ENCODE measurements at regions not wholly inside any gene's neighbourhood (a gene's known extent, or its start where the extent isn't known, plus 50 kb on each side); places are given as distances from the start of the nearest gene placed in this dataset.

DNA sequence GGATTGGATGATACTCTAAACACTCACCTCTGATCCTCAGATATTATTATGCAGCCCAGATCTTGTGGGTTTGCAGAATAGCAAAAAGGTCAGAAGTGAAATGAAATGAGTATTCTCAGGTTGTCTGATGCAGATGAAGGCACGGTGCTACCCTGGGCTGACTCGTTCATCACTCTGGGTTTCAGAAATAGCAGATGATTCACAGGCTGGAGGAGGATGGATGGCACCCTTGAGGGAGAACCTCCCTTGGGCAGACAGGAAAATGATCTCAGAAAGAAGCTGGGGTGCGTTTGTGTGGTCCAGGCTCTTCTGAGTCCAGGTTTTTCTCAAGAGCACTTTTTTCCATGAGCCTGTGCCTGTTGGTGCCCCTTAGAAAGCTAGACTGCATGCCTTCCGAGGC, 515.8 kb upstream of the MKI67 start:
- intact Hi-C loops (cut with DNase I): no loop called here
- no peak for DNase-seq (ENCODE audit: low spot score)

DNA sequence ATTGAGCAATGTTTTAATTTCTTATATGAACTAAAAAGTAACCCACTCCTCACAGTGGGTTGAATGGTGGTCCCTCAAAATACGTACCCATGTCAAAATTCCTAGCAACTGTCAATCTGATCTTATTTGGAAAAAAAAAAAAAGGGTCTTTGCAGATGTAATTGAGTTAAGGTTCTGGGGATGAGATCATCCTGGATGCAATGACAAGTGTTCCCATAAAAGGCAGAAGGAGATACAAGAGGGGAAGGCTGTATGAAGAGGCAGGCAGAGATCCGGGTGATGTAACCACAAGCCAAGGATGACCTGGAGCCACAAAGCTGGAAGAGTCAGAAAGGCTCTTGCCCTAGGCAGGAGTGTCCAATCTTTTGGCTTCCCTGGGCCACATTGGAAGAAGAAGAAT, 516.3 kb upstream of the MKI67 start:
- intact Hi-C loops (cut with DNase I): no loop called here

DNA sequence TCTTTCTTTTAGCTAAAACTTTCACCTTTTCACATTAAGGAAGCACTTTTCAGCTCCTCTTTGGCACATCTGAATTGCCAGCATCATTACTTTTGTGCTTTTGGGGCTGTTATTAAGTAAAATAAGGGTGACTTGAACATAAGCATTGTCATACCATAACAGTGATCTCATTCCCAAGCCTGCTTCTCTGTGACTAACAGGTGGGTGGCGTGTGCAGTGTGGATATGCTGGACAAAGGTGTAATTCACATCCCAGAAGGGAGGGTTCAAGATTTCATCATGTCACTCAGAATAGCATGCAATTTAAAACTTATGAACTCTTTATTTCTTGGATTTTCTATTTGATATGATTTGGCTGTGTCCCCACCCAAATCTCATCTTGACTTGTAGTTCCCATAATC, 517.4 kb upstream of the MKI67 start:
- intact Hi-C loops (cut with DNase I): no loop called here

More for the DNA sequence above, 516.3 kb upstream of the MKI67 start:
- DNase-seq (ENCODE audit: low spot score): no peak

DNA sequence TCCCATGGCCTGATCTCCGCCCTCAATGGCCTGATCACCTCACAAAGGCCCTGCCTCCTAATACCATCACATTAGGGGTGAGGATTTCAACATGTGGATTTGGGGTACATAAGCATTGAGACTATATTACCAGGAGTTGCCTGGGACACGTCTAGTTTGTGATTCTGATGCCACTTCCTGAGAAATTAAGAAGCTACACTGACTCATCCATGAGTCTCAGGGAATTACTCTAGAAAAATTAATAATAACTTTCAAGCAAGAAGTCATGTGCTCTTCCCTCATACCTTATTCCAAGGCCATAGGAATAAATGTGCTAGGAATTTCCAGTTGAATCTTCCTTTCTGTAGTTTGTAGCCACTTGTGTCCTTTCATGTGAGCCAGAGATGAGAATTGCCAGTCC, 519.3 kb upstream of the MKI67 start:
- intact Hi-C loops (cut with DNase I): no loop called here
- no peak for DNase-seq (ENCODE audit: low spot score)

More for the DNA sequence above, 517.4 kb upstream of the MKI67 start:
- DNase-seq (ENCODE audit: low spot score): no peak

DNA sequence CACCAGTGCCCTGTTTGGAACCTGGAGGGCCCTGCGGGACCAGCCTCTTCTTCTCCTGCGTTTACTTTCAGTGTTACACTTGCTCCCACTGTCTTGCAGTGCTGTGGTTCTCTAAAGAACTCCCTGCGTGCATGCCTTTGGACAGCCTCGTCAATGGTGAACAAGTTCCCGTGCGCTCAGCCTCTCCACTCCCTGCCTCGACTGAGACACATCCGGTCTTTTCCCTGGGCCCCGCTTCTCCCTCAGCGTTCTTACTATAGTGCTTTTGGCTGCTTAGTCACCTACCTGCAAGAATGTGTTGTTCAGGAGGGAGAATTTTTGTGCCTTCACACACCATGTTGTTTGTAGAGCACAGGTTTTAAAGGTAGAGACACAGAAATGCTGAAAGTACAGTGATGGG, 520.7 kb upstream of the MKI67 start:
- peak; percentile 65 for DNase-seq (ENCODE audit: low spot score)

DNA sequence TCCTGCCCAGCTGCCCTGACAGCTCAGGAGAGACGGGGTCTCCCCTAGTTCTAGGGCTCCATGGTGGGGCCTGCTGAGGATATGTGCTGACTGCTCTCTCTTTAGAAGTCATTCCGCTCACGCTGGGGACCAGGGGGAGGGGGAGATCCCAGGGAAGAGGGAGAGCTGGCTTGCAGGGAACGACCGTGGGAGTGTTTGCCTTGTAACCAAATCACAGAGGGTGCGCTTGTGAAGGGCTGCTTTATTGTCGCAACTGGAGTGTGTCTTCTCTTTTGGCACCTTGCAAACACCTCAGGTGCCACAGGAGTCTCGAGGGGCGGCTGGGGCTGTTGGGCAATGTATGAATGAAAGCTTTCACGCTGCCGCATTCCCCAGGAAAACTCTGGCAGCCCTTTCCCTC, 531.3 kb upstream of the MKI67 start:
- DNase-seq (ENCODE audit: low spot score): no peak
- intact Hi-C loops (cut with DNase I): no loop called here

More for the DNA sequence above, 520.7 kb upstream of the MKI67 start:
- intact Hi-C loops (cut with DNase I): no loop called here

DNA sequence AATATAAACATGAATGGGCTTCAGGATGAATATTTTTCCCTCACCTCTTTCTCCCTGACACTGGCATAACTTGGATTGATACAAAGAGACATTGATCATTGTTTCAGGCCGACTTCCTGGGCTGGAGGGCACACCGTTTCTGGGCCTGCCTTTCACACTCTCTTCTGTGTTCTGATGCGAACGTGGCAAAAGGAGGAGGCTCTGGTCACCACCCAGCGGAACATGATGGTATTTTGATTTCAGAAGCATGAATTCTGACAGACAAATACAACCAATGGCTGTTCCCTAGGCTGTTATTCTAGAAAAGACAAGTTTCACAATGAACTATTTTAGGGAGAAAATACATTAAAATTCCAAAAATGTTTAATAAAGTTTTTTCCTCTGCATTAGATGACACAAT, 534.5 kb upstream of the MKI67 start:
- no peak for DNase-seq (ENCODE audit: low spot score)
- intact Hi-C loops (cut with DNase I): no loop called here

DNA sequence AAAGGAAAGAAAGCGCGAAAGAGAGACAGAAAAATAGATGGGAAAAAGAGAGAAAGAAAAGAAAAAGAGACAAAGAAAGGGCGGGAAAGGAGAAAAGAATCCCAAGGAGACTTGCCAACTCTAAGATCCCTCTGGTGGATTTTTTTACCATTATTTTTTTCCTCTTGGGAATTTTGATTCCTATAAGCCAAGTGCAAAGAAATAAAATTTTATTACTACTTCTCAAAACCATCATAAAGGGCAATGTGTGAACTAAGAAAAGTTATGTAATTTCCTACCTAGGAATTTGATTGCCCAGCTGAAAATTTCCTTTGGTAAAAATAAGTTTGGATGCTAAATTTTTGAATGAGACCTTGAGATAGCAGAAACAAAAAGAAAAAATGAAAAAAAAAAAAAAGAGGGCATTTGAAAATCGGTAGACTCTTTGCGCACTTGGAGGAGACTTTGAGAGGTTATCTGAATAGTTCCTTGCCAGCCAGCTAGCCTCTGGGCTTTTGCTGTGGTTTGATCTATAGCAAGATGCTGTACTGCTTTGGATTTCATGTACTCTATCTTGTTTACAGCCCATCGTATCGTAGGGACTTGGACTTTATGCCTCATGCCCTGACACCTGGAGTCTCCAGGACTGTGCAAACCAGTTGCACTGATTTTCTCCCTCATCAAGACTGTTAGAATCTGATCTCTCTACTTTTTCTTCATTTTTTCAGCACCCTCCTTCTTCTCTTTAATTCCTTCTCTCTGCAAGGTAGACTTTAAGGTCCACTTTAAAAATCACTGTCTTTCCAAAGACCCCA, 535.4 kb upstream of the MKI67 start:
- DNase-seq (ENCODE audit: low spot score): no peak
- intact Hi-C loops (cut with DNase I): no loop called here

DNA sequence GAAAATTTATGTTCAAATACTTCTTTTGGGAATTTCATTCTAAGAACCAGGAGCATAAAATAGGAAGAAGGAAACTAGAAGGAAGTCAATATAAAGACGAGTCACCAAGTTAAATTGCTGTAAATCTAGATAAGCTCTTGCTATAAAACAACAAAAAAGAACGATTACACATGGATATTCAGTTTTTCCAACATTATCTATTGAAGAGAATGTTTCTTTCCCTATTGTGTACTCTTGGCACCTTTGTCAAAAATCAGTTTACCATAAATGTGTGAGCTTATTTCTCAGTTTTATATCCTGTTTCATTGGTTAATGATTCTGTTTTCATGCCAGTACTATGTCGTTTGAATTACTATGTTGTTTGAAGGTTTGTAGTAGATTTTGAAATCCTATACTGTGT, 536.3 kb upstream of the MKI67 start:
- DNase-seq (ENCODE audit: low spot score): no peak
- intact Hi-C loops (cut with DNase I): no loop called here

DNA sequence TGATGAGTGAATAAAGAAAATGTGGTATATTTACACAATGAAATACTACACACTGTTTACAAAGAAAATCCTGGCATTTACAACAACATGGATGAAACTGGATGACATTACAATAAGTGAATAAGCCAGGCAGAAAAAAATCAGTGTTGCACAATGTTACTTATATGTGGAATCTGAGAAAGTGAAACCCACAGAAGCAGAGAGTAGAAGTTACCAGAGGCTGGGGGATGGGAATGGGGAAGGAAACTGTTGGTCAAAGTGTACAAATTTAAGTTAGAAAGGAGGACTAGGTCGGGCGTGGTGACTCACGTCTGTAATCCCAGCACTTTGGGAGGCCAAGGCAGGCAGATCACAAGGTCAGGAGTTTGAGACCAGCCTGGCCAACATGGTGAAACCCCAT, 538.5 kb upstream of the MKI67 start:
- DNase-seq (ENCODE audit: low spot score): no peak
- intact Hi-C loops (cut with DNase I): no loop called here

DNA sequence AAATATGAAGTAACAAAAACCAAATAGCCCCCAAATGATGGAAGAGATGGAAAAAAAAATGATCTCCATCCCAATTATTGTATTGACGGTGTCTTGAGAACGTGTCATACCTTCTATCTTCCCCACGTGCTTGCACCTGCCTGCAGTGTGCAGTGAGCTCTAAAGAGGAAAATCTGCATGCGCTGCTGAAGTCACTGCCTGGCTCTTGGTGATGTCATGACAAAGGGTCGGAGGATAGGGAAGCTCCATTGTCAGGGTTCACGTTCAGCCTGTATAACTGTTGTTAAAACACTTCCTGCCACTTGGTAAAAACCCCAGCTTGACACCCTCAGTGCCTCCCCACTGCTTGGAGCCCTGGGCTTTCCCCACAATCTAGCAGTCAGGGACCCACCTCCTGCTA, 549.2 kb upstream of the MKI67 start:
- DNase-seq (ENCODE audit: low spot score): peak; percentile 63
- intact Hi-C loops (cut with DNase I): no loop called here

DNA sequence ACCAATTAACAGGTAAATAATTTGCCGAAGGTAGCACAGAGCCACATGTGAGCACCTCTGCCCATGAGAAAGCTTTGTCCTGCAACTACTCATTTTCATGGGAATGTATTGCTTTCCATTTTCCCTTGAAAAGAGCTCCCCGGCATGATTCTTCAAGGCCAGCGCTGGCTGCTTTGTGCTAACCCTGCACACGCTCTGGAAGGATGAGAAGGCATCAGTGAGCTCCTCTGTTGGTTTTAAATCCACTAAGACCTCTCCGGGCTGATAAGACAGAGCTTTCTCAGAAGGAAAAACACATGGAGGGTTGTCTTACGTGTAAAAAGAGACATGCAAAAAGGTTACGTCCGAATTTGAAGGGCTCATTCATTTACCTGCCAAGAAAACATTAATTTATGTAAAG, 553.9 kb upstream of the MKI67 start:
- no peak for DNase-seq (ENCODE audit: low spot score)
- intact Hi-C loops (cut with DNase I): no loop called here

DNA sequence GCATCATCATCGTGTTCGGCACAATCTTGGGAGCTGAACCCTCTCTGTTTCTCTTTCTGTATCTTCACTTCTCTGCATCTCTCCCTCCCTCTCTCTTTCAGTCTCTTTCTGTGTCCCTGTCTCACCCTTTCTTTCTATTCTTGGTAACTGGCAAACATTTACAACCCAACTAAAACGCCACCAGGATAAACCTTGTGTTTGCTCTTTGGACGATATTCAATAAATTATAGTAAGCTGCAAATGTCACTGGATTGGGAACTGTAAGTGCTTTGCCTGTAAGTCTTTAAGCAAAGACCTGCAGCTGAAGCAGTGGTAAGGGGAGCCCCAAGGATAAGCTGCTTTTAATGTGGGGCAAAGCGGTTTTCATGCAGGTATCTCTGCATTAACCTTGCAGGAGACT, 558.0 kb upstream of the MKI67 start:
- intact Hi-C loops (cut with DNase I): no loop called here

DNA sequence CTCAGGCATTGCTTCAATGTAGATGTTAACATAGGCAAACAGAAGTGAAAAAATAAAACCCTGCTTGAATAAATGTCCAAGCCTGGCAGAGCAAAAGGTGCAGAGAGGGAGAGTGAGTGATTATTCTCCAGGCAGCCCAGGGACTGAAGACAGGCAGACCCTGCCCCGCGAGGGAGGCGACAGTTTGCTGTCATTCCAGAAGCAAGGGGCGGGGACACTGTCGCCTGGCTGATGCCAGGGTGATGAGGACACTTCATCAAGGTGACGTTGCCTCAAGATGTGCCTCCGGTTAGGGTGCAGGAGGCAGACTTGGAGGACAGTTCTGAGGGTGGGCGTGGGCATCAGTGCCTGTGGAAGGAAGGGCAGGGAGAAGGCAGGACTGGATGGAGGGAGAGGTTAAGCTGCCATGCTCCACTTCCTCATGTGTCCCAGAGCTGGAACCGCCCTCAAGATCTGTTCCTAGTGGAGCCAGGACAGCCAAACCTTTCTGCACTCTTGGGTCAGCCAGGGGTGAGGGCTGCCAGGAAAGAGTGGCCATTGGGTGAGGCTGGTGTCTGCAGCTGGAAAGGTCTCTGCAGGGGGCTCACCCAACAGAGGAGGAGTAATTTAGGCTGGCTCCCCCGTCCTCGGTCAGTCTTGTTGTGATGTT, 560.5 kb upstream of the MKI67 start:
- intact Hi-C loops (cut with DNase I): no loop called here
- DNase-seq (ENCODE audit: low spot score): no peak

More for the DNA sequence above, 558.0 kb upstream of the MKI67 start:
- no peak for DNase-seq (ENCODE audit: low spot score)

DNA sequence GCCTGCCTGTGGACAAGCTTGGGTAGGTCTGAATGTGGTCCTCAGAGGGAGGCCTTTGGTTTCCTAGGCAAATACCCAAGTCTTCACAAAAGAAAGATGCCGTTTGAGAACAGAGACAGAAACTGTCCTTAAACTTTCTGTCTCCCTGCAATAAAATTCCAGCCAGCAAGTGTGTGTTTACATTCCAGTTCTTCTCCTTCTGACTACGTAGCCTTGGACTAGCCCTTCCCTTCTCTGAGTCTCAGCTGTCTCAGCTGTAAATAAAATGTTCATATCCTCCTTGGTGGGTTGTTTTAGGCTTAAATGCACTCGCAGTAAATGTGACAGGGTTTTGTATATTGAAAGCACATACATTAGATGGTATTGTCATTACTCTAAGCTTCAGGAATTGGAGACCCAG, 561.2 kb upstream of the MKI67 start:
- DNase-seq (ENCODE audit: low spot score): no peak
- intact Hi-C loops (cut with DNase I): no loop called here

DNA sequence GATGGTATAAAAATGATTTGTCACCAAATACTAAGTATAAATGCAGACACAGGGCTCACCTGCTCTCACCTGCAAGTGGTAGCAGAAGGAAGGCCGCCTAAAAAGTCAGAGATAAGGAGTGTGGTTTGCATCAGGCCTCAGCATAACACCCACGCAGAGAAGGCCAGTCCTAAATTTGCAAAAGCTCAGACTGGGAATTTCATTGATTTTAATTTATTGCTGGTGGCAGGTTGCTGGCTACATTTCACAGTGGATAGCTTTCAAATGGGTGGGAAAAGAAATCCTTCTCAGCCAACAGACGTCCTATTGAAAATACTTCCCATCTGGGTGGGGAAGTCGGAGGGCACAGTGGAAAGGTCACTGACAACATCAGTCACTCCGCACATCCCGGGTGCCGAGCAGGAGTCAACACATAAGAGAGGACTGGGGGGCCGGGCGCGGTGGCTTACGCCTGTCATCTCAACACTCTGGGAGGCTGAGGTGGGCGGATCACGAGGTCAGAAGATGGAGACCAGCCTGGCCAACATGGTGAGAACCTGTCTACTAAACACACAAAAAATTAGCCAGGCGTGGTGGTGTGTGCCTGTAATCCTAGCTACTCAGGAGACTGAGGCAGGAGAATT, 561.8 kb upstream of the MKI67 start:
- intact Hi-C loops (cut with DNase I): no loop called here
- peak; percentile 62 for DNase-seq (ENCODE audit: low spot score)

DNA sequence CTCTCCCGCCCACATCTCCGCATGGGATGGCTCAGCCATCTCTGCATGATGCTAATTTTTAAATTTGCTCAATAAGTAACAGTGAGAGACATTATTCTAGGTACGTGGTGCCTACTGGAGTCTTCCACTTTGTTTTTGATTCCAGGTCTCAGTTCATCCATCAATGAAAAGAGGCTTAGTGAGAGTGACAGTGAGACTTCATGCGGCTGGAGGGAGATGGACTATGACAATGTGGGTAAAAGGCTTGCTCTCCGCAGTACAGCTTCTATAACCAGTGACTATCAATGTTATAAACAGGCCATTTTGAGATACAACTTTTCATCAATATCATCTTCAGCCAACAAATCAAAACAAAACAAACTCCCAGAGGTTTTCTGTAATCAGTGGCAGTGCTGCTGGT, 563.4 kb upstream of the MKI67 start:
- no peak for DNase-seq (ENCODE audit: low spot score)
- intact Hi-C loops (cut with DNase I): no loop called here

DNA sequence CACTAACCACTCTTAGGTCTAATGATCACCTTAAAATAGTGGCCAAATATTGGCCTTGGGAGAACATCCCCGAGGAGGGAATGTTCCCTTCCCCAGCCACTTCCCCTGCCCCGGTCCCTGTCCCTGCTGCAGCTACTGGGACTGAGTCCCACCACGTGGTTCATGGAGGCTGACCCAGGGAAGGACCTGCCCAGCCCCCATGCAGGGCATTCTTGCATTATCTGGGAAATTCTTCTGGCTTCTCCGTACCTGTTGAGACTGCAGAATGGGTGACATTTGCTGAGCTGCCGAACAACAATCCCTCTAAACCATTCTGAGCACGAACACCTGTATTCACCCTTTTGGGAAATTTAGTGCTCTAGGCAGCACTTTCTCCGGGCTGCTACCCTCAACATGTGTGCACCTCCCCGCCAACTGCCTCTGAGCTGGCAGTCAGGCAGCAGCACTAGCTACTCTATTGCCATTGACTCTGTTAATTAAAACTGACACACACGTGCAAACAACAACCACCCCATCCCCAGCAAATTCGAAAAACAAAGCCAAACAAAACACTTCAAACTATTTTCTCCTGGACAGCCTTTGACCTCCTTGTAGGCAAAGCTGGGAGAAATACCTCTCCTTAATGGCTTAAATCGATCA, 567.4 kb upstream of the MKI67 start:
- intact Hi-C loops (cut with DNase I): no loop called here
- no peak for DNase-seq (ENCODE audit: low spot score)

DNA sequence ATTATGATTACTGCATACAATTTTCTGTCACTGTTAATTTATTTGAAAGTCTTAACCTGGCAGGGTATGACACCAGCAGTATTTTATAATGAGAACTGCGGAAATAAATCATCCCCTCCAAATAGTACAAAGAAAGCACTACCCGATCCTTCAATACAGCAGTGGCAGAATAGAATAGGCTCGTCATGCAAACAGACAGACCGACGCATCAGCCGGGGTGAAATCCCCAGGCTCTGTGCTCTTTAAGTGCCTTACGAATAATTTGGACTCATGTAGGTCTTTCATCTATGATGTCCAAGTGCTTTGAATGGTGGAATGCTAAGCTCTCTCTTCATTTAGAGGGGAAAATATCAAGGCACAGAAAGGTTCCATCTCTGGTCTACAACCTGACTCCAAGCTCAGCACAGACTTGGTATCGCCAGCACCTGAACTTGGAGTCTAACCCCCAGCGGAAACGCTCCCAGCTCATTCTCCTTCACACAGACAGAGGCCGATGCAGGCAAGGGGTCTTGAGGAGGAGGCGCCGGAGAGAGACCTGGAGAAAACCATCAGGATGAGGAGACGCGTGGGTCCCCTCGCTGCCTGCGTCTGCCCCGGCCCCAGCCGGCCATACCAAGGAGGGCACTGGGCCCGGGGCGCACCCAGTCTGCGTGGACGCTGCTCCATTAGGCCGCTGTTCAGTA, 568.1 kb upstream of the MKI67 start:
- no peak for DNase-seq (ENCODE audit: low spot score)
- intact Hi-C loops (cut with DNase I): no loop called here

Measured in cardiac septum (tissue), 1 donor.